ENCODE measurements at regions not wholly inside any gene's neighbourhood (a gene's known extent, or its start where the extent isn't known, plus 50 kb on each side); places are given as distances from the start of the nearest gene placed in this dataset.
"Not testable (repeated sequence)": the region's sequence is repeated elsewhere in the genome, so short reads cannot be mapped to it uniquely, and the experiment has no call there.

DNA sequence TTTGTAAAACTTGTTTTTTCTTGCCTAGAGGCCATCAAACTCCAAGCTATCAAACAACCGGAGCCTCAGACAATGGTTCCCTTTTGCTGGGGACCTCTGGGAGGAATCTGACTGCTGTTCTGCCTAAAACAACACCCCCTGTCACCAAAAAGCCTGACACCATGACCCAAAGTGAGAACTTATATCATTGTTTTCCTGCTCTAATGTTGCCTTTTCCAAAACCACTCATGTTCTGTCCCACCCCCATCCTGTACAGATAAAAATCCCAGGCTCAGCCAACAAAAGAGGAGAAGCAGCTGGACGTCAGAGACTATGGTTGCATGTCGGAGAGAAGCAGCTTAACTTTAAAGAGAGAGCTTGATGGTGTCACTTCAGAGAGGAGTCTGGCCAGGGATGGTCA is 327.2 kb upstream of the CXADR start:
- DNase-seq (ENCODE audit: low read depth) = no peak

- DNase-seq (ENCODE audit: low read depth) = no peak
Measured at GRCh38 chr21:17189963-17190362, 322.9 kb upstream of the CXADR start.

DNA sequence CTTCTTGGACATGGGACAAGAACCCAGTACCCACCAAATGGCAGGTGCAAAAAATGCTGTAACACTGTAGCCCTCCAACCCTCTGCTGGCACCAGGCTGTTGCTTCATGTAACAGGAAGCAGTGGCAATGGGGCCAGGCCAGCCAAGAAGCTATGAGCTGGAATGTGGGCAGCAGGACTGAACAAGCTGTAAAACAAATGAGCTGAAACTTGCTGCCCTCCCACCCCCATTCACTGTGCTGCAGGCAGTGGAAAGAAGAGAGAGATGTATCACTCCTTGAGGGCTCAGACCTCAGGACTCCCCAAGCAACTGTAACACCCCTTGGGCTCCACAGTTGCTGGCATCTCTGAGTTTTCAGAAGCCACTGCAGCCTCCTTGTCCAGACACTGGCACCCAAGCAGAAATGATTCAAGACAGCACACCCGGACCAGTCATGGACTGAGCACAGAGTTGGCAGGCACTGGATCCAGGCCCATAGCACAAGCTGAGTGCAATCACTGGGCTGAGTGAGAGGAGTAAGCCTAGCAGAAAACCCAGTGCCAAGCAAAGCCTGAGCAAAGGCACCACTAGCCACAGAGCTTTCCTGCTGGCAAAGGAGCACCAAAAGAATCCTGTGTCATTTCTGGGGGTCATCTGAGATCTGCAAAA is 321.4 kb upstream of the CXADR start:
- DNase-seq (ENCODE audit: low read depth) = no peak

DNA sequence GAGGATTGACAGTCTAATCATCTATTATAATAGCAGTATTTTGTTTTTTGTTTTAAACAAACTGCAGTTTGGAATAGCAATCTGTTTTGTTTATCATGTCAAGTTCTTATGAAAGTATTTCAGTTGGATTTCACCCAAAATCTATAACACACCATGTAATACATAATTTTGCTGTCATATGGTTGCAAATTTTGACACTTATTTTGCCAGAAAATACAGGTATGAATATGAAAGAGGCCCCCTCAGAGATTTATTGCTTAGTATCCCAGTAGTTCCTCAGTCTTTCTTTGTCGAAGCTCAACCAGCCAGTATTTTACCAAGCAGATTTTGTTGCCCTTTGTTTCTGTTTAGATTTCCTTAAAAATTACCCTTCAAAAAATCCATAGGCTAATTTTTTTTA is 317.5 kb upstream of the CXADR start:
- no peak for DNase-seq (ENCODE audit: low read depth)

- no peak for DNase-seq (ENCODE audit: low read depth)
Measured at GRCh38 chr21:17195976-17196375, 316.9 kb upstream of the CXADR start.

DNA sequence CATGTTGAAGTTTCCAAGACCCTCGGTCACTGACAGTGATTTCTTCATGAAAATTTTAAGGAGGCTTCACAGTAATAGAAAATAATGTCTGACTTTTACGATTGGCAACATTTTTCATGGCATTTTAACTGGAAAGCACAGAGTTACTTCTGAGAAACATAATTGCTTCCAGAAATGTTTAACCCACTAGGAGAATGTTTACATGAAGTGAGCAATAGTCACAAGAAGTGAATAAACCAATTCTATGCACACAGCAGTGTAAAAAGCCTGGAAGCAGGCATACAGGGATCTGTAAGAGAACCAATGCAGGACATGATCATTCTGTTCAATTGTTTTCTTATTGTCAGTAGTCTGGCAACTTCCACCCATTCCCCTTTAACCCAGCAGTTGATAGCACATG is 316.2 kb upstream of the CXADR start:
- DNase-seq (ENCODE audit: low read depth) = no peak

- DNase-seq (ENCODE audit: low read depth) = no peak
Measured at GRCh38 chr21:17197996-17198395, 314.8 kb upstream of the CXADR start.

GRCh38 chr21:17200250-17200649 is 312.6 kb upstream of the CXADR start:
- DNase-seq (ENCODE audit: low read depth) = no peak

DNA sequence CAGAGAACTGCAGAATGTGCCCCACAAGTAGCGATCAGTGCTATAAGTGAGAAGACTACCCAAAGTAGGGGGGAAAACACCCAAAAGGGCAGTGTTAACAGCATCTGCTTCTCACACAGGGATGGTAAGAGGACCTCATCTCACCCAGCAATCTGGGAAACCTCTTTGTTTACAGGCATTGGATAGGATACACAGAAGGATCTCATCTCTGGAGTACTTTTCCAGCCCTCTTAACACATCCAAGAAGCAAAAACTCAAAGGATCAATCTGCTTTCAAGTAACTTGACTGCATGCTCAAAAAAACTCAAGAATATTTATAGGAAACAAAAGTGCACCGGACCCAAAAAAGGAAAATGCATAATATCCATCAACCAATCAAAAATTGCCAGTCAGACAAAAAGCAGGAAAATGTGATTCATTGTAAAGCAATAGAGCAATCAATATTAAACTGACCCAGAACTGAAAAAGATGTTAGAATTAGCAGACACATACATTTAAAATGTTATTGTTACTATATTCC is 311.0 kb upstream of the CXADR start:
- no peak for DNase-seq (ENCODE audit: low read depth)

- DNase-seq (ENCODE audit: low read depth) = no peak
Measured at GRCh38 chr21:17214801-17215200, 298.0 kb upstream of the CXADR start.

DNA sequence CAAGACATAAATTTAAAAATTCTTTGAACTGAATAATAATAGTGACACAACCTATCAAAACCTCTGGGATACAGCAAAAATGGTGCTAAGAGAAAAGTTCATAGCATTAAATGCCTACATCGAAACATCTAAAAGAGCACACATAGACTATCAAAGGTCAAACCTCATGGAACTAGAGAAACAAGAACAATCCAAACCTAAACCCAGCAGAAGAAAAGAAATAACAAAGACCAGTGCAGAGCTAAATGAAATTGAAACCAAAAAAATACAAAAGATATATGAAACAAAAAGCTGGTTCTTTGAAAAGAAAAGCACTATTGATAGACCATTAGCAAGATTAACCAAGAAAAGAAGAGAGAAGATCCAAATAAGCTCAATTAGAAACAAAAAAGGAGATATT is 293.8 kb upstream of the CXADR start:
- not testable (repeated sequence) for DNase-seq (ENCODE audit: low read depth)

- DNase-seq (ENCODE audit: low read depth) = no peak
Measured at GRCh38 chr21:17231124-17231523, 281.7 kb upstream of the CXADR start.

- DNase-seq (ENCODE audit: low read depth) = no peak
Measured at GRCh38 chr21:17231771-17232170, 281.1 kb upstream of the CXADR start.

GRCh38 chr21:17238468-17238867 is 274.4 kb upstream of the CXADR start:
- DNase-seq (ENCODE audit: low read depth) = no peak

DNA sequence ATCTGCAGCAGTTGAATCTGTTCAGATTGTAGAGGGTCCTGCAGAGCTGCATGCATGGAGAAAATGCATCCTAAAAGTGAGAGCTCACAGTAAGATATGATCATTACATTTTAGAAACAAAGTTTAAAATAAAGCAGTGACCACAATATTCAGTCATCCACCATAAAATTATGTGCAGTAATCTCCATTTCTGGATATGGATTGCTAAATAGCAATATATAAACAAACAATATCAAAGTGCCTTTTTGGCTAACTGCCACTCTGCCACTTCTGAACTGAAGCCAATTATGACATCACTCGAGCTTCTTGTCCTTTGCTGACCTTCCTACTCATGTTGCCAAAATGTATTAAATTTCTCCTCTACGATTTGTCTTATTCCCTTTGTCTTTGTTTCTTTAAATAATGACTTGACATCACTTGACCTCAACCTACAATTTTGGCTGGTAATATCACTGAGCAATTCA is 262.0 kb upstream of the CXADR start:
- no peak for DNase-seq (ENCODE audit: low read depth)

GRCh38 chr21:17257784-17258183 is 255.1 kb upstream of the CXADR start:
- no peak for DNase-seq (ENCODE audit: low read depth)

DNA sequence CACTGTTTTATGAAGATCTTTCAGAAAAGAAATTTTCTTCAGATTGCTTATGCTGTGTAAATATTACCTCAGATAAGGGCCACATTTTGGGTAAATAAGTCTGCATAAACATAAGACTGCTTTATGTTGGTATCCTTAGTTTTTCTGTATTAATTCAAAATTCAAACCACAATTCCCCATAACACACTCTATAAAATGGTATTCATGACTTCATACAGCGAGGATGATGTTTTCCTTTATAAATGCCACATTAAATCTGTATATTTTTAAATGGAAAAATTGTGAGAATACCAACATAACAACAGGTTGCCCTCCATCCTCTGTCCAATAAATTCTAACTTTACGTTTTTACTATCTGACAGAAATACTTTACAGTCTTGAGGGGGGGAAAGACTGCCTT is 248.7 kb upstream of the CXADR start:
- no peak for DNase-seq (ENCODE audit: low read depth)

- no peak for DNase-seq (ENCODE audit: low read depth)
Measured at GRCh38 chr21:17269760-17270159, 243.1 kb upstream of the CXADR start.

GRCh38 chr21:17270229-17270628 is 242.6 kb upstream of the CXADR start:
- no peak for DNase-seq (ENCODE audit: low read depth)

DNA sequence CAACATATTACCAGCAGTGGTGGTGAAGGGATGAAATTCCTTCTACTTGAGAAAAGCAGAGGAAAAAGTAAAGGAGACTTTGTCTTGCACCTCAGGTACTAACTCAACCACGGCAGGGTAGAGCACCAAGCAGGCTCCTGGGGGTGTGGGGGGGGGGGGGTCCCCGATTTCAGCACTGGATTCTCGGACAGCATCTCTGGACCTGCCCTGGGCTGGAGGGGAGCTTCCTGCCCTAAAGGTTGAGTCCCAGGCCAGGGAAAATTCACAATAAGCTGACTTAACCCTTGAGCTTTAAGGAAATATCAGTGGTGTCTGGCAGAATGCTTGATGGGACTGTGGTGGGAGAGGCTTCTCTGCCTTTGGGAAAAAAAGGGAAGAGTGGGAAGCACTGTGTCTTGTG is 233.2 kb upstream of the CXADR start:
- DNase-seq (ENCODE audit: low read depth) = no peak

DNA sequence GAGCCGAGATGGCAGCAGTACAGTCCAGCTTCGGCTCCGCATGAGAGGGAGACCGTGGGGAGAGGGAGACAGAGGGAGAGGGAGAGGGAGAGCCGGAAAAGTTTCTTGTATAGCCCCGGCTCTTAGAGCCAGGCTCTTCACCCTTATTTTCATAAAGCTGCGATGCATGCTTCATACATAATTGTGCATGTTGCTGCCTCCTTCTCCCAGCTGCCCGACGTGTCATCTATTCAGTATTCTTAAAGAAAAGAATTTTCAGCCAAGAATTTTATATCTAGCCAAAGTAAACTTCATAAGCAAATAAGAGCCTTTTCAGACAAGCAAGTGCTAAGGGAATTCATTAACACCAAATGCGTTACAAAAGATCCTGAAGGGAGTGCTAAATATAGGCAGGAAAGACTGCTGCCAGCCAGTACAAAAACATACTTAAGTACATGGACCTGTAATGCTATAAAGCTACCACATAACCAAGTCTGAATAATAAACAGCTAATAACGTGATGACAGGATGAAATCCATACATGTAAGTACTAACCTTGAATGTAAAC is 219.8 kb upstream of the CXADR start:
- not testable (repeated sequence) for DNase-seq (ENCODE audit: low read depth)

DNA sequence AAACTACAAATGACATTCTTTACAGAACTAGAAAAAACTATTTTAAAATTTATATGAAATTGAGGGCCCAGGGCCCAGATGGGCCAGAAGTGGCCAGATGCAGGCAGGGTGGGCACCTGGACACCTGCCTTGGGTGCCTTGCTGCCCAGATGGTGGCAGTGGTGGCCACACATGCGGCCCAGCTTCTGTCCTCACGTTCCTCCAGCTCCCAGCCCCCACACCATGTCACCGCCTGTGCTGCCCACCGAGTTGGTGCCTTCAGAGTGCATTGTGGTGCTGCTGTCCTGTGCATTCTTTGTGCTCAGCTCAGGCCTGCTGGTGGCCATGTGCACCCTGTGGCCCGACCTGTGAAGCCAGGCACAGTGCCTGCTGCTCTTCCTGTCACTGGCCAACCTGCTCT is 216.8 kb upstream of the CXADR start:
- no peak for DNase-seq (ENCODE audit: low read depth)

- not testable (repeated sequence) for DNase-seq (ENCODE audit: low read depth)
Measured at GRCh38 chr21:17299576-17299975, 213.3 kb upstream of the CXADR start.

DNA sequence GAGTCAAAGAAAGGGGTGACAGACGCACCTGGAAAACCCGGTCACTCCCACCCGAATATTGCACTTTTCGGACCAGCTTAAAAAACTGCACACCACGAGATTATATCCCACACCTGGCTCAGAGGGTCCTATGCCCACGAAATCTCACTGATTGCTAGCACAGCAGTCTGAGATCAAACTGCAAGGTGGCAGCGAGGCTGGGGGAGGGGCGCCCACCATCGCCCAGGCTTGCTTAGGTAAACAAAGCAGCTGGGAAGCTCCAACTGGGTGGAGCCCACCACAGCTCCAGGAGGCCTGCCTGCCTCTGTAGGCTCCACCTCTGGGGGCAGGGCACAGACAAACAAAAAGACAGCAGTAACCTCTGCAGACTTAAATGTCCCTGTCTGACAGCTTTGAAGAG is 185.1 kb upstream of the CXADR start:
- DNase-seq (ENCODE audit: low read depth) = not testable (repeated sequence)

Data from activated T-helper 9 cell treated with anti-CD3 and anti-CD28 coated beads, Interleukin-2, amount 50 U/mL, for 16 hours (primary cell).